ENCODE measurements at regions not wholly inside any gene's neighbourhood (a gene's known extent, or its start where the extent isn't known, plus 50 kb on each side); places are given as distances from the start of the nearest gene placed in this dataset.

DNA sequence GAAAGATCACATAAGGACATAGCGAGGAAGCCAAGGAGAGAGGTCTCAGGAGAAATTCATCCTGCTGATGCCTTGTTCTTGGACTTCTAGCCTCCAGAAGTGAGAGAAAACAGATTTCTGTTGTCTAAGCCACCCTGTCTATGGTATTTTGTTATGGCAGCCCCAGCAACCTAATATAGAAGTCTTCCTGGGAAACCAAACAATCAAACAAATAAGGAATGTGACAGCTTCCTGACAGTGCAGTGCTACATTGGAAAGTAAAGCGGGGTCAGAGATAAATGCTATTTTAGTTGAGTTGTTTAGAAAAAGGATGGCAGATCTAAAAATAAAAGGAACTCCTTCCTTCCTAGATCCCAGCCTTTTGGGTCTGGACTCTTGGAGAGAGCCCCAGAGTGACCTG lies 443.2 kb upstream of the GYPC start:
- H3K4me3 ChIP-seq (ENCODE audit: low read length): no peak overlapping the region
- no peak for DNase-seq (ENCODE audit: low read depth)
- TF ChIP-seq, protein P1, sequence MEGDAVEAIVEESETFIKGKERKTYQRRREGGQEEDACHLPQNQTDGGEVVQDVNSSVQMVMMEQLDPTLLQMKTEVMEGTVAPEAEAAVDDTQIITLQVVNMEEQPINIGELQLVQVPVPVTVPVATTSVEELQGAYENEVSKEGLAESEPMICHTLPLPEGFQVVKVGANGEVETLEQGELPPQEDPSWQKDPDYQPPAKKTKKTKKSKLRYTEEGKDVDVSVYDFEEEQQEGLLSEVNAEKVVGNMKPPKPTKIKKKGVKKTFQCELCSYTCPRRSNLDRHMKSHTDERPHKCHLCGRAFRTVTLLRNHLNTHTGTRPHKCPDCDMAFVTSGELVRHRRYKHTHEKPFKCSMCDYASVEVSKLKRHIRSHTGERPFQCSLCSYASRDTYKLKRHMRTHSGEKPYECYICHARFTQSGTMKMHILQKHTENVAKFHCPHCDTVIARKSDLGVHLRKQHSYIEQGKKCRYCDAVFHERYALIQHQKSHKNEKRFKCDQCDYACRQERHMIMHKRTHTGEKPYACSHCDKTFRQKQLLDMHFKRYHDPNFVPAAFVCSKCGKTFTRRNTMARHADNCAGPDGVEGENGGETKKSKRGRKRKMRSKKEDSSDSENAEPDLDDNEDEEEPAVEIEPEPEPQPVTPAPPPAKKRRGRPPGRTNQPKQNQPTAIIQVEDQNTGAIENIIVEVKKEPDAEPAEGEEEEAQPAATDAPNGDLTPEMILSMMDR (conservative IDR thresholded peaks at IDR 0.05; ENCODE audit: low read length): no peak

DNA sequence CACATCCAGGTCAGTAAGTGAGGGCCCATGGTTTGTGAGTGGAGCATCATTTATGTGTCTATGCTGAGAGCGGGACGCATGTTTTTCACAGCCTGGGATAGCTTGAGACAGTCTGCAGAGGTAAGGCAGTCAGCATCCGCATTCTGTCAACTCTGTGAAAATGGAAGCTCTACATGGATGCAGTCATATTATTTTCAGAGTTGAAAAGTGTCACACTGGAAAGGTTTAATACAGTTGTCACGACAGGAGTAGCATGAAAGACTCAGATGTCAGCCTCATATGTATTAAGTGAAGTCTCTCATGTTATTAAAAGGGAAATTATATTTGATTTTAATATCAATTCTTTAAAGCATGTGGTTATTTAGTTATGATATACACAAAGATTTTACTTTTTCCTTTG lies 436.9 kb upstream of the GYPC start:
- DNase-seq (ENCODE audit: low read depth): no peak
- H3K4me3 ChIP-seq (ENCODE audit: low read length): no peak overlapping the region
- TF ChIP-seq, protein P1 (conservative IDR thresholded peaks at IDR 0.05; ENCODE audit: low read length): no peak

DNA sequence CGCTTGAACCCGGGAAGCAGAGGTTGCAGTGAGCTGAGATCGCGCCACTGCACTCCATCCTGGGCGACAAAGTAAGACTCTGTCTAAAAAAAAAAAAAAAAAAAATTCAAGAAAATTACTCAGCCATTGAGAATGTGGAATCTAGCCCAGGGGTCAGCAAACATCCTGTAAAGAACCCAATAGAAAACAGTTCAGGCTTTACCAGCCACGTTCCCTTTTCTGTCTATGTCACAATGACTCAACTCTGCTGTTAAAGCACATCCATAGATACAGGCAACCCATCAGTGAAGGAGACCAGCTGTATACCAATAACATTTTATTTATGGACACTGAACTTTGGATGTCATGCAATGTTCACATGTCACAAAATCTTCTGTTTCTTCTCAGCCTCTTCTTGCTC lies 435.6 kb upstream of the GYPC start:
- DNase-seq (ENCODE audit: low read depth): no peak
- TF ChIP-seq, protein P1 (conservative IDR thresholded peaks at IDR 0.05; ENCODE audit: low read length): no peak
- no peak overlapping the region for H3K4me3 ChIP-seq (ENCODE audit: low read length)

DNA sequence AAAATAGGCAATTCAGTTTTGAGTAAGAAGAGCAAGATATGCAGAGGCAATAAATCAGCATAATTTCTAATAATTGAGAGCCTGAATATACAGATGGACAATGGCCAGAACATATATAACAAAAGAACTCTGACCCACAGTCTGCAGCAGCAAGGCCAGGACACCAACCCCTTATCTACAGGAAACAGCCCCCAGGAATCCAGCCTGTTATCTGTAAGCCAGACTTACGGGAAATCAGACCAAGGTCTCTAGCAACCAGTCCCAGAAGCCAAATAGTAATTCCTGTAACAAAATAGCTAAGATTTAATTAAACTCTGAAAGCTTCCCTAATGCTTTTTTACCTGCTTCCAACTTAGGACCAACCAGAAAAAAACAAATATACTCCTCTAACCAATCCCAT lies 434.5 kb upstream of the GYPC start:
- DNase-seq (ENCODE audit: low read depth): no peak
- TF ChIP-seq, protein P1 (conservative IDR thresholded peaks at IDR 0.05; ENCODE audit: low read length): no peak
- no peak overlapping the region for H3K4me3 ChIP-seq (ENCODE audit: low read length)

DNA sequence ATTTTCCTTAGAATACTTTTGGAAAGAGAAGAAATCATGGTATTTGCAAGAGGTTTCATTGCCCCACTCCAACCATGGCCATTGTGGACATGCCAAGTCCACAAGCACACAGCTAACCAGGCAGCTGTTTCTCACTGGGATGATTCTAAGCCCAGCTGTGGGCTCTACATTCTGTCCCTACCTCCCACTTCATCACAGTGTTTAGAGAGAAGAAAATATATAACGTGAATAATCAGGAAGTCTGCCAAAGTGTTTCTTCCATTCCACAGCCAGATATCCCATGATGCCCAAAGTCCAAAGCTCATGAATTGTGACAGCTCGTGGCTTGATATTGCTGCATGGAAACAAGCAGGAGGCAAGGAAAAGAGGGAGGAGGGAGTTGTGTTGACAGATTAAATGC lies 433.7 kb upstream of the GYPC start:
- TF ChIP-seq, protein P1 (conservative IDR thresholded peaks at IDR 0.05; ENCODE audit: low read length): no peak
- H3K4me3 ChIP-seq (ENCODE audit: low read length): no peak overlapping the region
- DNase-seq (ENCODE audit: low read depth): no peak

DNA sequence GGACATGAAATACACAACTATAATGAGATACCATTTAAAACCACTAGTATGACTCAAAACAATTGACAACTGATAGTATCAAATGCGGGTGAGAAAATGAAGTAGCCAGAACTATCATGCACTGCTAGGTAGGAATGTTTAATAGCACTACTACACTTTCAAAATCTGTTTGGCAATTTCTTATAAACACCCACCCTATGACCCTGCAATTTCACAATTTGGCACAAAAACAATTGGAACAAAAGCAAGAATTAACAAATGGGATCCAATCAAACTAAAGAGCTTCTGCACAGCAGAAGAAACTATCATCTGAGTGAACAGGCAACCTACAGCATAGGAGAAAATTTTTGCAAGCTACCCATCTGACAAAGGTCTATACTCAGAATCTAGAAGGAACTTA lies 431.2 kb upstream of the GYPC start:
- TF ChIP-seq, protein P1 (conservative IDR thresholded peaks at IDR 0.05; ENCODE audit: low read length): no peak
- no peak for DNase-seq (ENCODE audit: low read depth)
- H3K4me3 ChIP-seq (ENCODE audit: low read length): no peak overlapping the region

DNA sequence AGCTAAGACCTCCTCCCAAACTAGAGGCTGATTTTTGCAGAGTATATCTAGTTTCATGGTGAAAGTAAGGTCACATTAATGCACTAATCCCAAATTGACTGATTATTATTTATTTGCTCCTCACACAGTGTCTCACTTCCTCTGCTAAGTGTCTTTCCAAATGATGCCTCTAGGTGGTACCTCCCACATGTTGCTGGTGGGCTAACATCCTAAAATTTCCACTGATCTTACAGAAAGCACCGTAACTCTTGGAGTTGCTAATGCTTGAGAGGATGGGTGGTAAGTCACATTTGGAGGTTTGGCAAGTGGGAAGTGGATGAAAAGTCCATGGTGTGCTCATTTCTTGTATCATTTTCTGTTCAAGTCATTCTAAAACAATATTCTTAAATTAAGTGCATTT lies 428.7 kb upstream of the GYPC start:
- no peak for DNase-seq (ENCODE audit: low read depth)
- TF ChIP-seq, protein P1 (conservative IDR thresholded peaks at IDR 0.05; ENCODE audit: low read length): no peak
- no peak overlapping the region for H3K4me3 ChIP-seq (ENCODE audit: low read length)
